ENCODE measurements at regions not wholly inside any gene's neighbourhood (a gene's known extent, or its start where the extent isn't known, plus 50 kb on each side); places are given as distances from the start of the nearest gene placed in this dataset.

DNA sequence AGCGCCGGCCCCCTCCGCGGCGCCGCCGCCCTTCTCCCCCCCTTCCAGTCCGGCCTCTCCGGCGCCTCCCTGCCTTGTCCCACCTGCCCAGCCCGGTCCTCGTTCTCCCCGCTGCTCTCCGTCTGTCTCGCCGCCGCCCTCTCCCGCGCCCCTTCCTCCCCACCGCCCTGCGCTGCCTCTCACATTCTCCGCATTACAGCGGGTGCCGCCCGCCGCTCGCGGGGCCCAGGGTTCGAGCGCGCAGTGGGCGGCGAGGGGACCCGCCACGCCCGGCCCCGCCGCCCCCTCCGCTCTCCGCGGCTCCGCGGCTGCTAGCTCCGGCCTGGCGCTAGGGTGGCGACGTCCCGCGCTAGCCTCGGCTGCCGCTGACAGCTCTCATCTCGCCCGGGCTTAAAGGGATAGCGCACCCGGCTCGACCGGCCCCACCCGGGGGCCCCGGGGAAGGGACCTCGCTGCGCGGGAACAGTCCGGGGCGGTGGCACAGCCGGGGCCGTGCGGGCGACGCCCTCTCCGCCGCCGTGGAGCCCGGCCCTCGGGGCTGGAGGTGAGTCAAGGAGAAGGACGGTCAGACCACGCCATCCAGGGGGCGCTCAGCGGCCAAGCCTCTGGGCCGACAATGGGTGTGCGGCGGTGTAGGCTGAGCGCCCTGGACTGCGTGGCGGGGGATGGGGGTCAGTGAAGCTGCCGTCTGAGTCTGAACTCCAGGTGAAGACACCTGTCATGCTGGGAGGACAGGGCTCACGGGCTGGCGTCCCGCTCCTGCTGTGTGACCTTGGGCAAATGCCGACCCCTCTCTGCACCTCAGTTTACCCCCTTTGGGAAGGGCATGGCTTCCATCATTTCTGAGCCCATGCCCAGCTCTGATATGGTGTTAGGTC lies 187.4 kb upstream of the LINGO1 start:
- DNase-seq (ENCODE audit: low read depth), result peak; percentile 35
- H3K4me3 ChIP-seq (ENCODE audit: low read depth, low read length), result no peak overlapping the region
- TF ChIP-seq, protein P1, sequence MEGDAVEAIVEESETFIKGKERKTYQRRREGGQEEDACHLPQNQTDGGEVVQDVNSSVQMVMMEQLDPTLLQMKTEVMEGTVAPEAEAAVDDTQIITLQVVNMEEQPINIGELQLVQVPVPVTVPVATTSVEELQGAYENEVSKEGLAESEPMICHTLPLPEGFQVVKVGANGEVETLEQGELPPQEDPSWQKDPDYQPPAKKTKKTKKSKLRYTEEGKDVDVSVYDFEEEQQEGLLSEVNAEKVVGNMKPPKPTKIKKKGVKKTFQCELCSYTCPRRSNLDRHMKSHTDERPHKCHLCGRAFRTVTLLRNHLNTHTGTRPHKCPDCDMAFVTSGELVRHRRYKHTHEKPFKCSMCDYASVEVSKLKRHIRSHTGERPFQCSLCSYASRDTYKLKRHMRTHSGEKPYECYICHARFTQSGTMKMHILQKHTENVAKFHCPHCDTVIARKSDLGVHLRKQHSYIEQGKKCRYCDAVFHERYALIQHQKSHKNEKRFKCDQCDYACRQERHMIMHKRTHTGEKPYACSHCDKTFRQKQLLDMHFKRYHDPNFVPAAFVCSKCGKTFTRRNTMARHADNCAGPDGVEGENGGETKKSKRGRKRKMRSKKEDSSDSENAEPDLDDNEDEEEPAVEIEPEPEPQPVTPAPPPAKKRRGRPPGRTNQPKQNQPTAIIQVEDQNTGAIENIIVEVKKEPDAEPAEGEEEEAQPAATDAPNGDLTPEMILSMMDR (IDR thresholded peaks at IDR 0.05; ENCODE audit: low read depth, low read length), result peak; percentile 18
- no peak for TF ChIP-seq MYC (IDR thresholded peaks at IDR 0.05; ENCODE audit: low read depth, low read length)
- no peak for TF ChIP-seq POLR2A (IDR thresholded peaks at IDR 0.05; ENCODE audit: extremely low read depth, insufficient read length)

DNA sequence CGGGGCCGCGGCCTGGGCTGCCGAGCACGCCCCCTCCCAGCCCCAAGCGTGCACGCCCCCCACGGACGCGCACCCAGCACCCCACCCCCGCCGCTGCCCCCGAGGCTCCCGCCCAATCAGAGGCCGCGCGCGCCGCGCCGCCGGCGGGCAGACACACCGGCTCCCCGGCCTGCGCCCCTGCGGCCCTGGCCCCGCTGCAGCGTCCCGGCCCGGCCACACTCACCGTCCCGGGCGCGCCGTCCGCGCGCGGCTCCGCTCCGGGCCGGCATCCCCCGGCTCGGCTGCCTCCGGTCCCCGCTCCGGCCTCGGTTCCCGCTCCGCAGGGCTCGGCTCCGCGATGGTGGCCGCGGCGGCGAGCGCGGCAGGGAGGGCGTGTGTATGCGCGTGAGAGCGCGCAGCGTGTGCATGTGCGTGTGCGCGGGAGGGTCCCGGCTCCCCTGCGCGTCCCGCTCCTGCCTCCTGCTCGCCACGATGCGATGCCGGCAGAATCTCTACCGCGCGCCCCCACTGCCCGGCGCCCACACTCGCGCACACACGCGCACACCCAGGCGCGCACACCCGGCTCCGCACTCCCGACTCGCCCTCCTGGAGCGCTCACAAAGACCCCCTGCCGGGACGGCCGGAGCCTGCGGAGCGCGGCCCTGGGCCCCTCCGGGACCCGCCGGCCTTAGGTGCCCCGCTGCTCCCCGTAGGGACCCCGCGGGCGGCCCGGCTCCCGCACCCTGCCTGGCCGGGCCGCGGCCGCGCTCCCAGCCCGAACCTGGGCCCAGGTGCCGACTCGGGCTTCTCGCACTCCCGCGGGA lies 186.5 kb upstream of the LINGO1 start:
- TF ChIP-seq POLR2A (IDR thresholded peaks at IDR 0.05; ENCODE audit: extremely low read depth, insufficient read length) (no peak), MAX (IDR thresholded peaks at IDR 0.05; ENCODE audit: low read depth, low read length) (no peak), MYC (IDR thresholded peaks at IDR 0.05; ENCODE audit: low read depth, low read length) (no peak)
- TF ChIP-seq, protein P1 (IDR thresholded peaks at IDR 0.05; ENCODE audit: low read depth, low read length), result no peak
- no peak for DNase-seq (ENCODE audit: low read depth)
- H3K4me3 ChIP-seq (ENCODE audit: low read depth, low read length), result no peak overlapping the region

DNA sequence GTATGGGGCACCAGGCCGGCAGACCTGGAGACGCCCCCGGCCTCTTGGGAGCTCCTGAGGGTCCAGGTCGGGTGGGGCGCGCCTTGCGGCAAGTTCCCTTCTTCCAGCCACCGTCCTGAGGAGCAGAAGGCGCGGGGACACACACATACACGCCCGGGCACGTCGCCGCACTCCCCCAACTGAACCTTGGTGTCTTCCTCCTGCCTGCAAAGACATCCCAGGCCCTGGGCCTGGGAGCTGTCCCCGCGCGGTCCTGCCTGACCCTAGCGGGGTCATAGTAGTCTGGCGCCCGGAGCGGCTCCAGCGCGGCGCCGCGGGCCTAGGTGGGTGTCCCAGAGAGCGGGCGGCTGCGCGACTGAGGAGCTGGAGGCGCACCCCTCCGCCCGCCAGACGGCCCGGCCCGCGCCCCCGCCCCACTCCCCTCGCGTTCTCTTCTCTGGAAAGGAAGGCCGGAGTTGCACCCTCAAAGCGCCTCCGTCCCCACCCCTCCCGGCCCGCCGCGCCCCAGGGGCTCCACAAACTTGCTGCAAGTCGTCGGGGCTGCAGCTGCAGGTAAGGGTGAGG lies 185.9 kb upstream of the LINGO1 start:
- H3K4me3 ChIP-seq (ENCODE audit: low read depth, low read length), result no peak overlapping the region
- DNase-seq (ENCODE audit: low read depth), result no peak
- TF ChIP-seq POLR2A (IDR thresholded peaks at IDR 0.05; ENCODE audit: extremely low read depth, insufficient read length) (no peak), MAX (IDR thresholded peaks at IDR 0.05; ENCODE audit: low read depth, low read length) (no peak), MYC (IDR thresholded peaks at IDR 0.05; ENCODE audit: low read depth, low read length) (no peak)
- TF ChIP-seq, protein P1 (IDR thresholded peaks at IDR 0.05; ENCODE audit: low read depth, low read length), result no peak

- TF ChIP-seq MAX (IDR thresholded peaks at IDR 0.05; ENCODE audit: low read depth, low read length) (no peak), MYC (IDR thresholded peaks at IDR 0.05; ENCODE audit: low read depth, low read length) (no peak), POLR2A (IDR thresholded peaks at IDR 0.05; ENCODE audit: extremely low read depth, insufficient read length) (no peak)
- TF ChIP-seq, protein P1 (IDR thresholded peaks at IDR 0.05; ENCODE audit: low read depth, low read length), result no peak
- DNase-seq (ENCODE audit: low read depth), result no peak
Measured at GRCh38 chr15:77817434-77817833, 184.7 kb upstream of the LINGO1 start.

DNA sequence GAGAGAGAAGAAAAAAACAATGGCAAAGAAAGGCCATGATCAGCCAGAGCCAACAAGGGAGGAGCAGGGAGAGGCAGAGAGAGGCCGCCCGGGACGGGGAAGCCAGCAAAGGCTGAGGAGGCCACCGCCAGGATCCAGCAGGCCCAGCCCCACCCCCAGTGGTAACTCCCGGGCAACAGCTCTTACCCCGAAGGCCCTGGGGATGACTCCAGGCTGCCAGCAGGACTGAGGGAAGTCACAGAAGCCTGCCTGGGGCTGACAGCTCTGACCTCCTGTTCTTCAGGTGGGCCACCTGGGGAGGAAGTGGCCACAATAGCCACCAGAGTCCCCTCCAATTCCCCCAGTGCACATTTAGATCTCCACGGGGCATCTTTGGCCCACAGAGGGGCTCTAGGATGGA lies 184.3 kb upstream of the LINGO1 start:
- TF ChIP-seq MYC (IDR thresholded peaks at IDR 0.05; ENCODE audit: low read depth, low read length), result no peak
- TF ChIP-seq MAX (IDR thresholded peaks at IDR 0.05; ENCODE audit: low read depth, low read length), result no peak
- TF ChIP-seq POLR2A (IDR thresholded peaks at IDR 0.05; ENCODE audit: extremely low read depth, insufficient read length), result no peak
- TF ChIP-seq, protein P1 (IDR thresholded peaks at IDR 0.05; ENCODE audit: low read depth, low read length), result no peak
- H3K4me3 ChIP-seq (ENCODE audit: low read depth, low read length), result no peak overlapping the region
- no peak for DNase-seq (ENCODE audit: low read depth)

More at GRCh38 chr15:77817434-77817833, 184.7 kb upstream of the LINGO1 start:
- H3K4me3 ChIP-seq (ENCODE audit: low read depth, low read length), result no peak overlapping the region

Measured in NB4 (cell line).